Suppressor macrophage treated with lipopolysaccharide for 1 hour (primary cell): ENCODE measurements at regions not wholly inside any gene's neighbourhood (a gene's known extent, or its start where the extent isn't known, plus 50 kb on each side); places are given as distances from the start of the nearest gene placed in this dataset.
A peak's percentile ranks its signal among the peaks of the same experiment; 100 is the strongest.

Experiments
- DNase-seq, 3 donors: peaks; one replicate each; pipeline ENCODE4 v3.0.0-alpha.2; 2020 to 2022

DNA sequence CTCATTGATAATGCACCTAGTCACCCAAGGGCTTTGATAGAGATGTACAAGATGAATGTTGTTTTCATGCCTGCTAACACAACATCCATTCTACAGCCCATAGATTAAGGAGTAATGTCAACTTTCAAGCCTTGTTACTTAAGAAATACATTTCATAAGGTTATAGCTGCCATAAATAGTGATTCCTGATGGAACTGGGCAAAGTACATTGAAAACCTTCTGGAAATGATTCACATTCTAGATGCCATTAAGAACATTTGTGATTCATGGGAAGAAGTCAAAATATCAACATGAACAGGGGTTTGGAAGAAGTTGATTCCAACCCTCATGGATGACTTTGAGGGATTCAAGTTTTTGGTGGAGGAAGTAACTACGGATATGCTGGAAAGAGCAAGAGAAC is 135.2 kb downstream of the TLE3 start:
- no peak for DNase-seq

DNA sequence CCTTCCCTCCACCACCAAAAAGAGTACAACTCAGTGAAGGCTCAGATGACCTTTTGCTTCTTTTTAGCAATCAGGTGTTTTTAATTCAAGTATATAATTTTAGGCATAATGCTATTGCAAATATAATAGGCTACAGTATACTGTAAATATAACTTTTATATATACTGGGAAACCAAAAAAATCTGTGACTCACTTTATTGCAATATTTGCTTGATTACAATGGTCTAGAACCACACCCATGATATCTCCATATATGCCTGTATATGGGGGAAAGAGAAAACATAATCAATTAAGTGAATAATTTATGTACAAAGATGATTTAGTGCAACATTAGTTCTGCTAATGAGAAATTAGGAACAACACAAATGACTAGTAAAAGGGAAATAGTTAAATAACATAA is 134.3 kb downstream of the TLE3 start:
- no peak for DNase-seq

DNA sequence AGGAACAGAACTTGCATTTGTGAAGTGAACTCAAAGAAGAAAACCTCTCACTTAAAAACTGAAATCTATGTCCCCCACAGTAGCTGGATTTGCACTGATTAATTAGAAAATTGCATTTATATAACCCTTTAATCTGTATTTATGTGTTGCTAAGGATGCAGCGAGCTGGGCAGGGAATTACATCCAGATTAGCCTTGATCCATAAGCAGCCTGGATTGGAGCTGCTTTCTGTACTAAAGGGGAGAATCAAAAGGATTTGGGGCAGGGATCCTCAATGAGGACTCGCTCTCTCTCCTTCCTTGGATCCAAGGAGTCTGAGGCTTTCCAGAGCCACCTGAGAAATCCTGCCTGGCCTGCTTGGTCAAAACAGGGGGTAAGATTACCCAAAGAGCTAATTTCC is 125.9 kb downstream of the TLE3 start:
- DNase-seq: no peak

DNA sequence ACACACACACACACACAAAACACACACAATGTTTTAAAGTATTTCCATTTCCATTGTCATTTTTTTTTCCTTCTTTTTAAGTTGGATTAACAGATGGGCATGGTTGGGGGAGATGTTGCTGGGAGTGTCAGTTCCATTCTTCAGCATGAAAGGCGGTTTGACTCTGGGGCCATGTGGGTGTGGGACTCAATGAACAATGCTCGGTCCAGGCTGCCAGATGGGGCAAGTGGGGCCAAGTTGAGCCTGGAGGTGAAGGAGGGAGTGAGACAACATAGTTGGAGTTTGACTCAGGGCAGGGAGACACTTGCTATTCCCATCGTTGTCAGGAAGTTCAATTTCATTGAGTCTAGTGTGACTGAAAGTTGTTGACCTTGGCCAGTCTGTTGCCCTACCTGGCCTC is 125.3 kb downstream of the TLE3 start:
- no peak for DNase-seq

DNA sequence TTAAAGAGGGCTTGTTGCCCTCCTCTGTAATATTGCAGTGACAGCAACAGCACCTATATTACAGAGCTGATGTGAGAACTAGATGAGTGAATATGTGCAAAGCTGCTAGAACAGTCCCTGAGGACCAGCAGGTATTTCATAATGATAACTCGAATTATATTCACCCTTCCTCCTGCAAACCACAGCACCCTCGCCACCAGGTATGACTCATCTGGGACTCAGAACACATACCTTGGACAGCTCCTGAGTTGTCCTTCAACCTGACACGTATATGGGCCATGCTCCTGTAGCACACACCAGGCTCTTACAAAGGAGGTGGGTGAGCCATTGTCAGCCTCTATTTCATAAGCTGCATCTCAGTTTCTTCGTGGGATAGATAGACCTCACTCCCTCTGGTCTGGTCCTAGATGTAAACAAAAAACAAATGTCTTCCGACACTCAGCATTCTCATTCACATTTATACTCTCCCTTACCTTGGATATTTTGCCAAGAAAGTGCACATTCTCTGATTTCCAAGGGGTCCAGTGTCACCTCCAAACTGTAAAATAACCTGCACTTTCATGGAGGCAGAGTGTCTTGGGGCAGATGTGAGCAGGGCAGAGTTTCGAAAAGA is 124.5 kb downstream of the TLE3 start:
- DNase-seq: peak; percentile 21 to 48 (median 41)

DNA sequence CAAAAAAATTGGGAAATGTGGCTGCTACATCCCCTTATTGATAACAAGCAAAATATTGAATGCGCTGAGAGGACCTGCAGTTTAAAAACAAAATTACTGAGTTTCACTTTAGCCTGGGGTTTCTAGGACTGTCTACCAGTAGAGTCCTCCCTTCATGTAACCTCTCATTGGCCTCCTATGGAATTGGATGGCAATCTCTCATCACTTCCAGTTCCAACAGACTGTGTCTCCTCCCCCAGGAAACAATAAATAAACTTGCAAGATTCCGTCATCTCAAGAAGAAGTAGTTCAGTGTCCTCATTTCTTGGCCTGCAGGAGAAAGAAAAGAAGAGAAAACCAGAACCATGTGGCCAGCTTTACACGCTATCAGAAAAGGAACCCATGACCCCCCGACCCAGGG is 123.8 kb downstream of the TLE3 start:
- DNase-seq: no peak

DNA sequence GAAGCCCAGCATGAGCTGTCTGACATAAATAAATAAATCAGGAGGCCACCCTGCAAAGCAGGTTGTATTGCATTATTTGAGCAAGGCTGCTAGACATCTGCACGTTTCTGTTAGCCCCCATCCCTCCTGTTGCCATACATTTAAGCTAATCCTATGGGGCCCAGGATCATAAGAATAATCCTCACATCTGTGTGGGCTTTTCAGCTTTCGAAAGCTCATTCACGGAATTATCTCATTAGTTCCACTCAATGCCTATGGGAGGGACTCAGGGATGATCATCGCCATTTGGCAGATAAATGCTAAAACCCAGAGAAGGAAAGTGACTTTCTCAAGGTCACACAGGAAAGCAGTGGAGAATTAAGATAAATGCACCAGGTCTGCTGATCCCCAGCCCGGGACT is 123.4 kb downstream of the TLE3 start:
- DNase-seq: no peak

DNA sequence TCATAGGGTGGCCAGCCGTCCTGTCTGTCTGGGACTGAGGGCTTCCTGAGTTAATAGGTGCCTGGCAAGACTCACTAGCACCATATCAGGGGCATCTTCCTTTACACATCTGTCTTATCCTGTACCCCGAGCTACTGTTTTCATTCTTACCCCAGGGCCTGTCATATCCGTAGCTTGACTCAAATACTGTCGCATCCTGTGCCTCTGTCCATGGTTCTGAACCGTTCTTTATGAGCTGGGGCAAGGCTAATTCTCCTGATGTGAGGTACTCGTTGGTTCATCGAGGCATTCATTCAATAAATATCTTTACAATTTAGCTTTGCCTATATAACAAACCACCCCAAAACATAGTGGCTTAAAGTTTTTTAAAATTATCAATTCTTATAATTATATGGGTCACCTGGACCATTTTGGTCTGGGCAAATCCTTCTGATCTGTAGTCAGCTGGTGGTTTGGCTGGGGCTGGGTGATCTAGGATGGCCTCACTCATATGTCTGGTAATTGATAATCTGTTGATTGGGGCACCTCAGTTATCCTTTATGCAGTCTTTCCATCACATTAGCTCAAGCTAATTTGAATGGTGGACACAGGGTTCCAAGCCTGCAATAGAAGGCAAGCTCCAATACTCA is 121.2 kb downstream of the TLE3 start:
- peak; percentile 60 to 79 (median 76) for DNase-seq

DNA sequence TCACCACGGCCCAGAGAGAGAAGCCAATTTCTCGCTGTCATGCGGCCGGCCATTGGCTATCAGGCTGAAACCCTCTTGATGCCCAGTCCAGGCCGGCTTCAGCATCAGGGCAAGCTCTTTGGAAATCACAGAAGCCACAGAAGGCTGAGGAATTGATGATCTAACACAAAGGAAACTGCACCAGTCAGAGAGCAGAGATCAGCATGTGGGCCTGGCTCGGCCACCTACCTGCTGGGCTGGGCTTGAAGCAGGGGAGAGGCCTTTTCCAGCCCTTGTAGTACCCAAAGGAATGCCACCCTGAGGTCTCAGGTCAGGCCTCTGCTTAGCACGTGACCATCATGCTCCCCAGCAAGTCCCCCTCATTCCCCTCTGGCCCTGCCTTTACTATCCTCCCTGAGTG is 119.1 kb downstream of the TLE3 start:
- DNase-seq: no peak

DNA sequence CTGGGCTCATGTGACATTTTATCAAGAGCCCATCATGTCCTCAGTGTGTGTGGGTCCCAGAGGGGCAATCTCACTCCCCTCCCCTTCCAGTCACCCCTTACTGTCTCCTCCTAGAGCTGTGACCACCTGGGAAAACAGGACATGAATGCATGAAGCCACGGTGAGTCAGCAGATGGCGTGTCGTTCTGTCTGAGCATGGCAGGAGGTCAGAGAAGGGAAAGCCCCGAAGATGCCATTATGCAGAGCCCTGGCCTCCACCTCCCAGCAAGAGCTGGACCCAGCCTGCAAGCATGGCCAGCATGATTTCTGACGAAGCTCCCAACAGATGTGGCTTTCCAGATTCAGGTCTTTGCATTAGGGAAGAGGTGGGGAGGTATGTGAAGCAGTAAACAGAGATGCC is 118.5 kb downstream of the TLE3 start:
- DNase-seq: peak; percentile 26 to 56 (median 48)

DNA sequence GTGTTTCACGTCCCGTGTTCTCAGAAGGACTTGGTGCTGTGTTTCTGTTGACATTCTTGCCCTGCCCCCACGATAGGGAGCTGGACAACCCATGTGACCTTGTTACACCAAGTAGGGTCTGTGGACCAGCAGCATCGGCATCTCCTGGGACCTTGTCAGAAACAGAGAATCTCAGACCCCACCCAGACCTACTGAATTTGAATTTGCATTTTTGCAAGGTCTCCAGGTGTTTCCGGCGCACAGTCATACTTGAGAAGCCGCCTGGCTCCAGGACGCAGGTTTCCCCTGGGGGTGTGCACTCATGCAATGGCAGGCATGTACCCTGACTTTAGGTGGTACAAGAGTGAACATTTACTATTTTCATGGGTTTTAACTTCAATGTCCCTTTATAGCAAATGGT is 117.9 kb downstream of the TLE3 start:
- no peak for DNase-seq

DNA sequence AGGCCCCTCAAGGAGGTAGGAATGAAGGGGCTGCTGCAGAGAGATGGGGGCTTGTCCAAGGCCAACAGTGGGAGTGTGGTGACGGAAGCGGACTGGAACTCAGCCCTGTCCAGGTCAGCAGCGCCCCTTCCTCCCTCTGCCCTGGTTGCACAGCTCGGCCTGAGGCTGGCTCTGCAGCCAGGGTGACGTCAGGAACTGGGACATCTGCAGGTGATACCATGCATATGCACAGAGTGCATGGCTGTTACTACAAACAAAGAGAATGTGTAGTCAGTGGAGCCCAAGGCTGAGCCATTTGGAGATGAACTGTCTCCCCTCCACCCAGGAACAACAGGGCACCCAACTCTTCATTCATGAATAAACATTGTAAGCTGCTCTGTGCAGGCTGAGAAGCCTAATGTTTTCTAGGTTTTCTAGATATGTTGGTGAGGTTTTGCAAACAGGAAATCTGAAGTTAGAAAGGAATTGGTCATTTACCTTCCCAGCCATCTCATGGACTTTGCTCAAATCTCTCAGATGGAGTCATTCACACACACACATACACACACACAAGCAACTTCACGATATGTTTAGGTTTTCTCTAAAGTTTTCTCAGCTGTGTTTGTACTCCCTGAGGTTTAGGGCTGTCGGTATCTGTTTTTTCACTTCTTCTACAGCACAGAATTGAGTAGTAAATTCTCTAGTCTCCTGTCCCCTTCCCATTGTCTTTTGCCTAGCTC is 117.2 kb downstream of the TLE3 start:
- DNase-seq: no peak

DNA sequence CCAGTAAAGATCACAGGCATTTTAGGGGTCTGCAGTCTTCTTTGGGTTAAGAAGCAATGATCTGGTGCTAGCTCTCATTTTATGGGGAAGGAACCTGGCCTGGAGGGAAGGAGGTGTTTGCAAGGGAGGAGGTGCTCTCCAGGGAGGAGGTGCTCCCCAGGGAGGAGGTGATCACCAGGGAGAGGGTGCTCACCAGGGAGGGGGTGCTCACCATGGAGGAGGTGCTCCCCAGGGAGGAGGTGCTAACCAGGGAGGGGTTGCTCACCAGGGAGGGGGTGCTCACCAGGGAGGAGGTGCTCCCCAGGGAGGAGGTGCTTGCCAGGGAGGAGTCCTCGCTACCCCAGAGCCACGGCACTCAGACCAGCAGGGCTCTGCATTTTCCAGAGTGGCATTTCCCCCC is 115.7 kb downstream of the TLE3 start:
- no peak for DNase-seq

DNA sequence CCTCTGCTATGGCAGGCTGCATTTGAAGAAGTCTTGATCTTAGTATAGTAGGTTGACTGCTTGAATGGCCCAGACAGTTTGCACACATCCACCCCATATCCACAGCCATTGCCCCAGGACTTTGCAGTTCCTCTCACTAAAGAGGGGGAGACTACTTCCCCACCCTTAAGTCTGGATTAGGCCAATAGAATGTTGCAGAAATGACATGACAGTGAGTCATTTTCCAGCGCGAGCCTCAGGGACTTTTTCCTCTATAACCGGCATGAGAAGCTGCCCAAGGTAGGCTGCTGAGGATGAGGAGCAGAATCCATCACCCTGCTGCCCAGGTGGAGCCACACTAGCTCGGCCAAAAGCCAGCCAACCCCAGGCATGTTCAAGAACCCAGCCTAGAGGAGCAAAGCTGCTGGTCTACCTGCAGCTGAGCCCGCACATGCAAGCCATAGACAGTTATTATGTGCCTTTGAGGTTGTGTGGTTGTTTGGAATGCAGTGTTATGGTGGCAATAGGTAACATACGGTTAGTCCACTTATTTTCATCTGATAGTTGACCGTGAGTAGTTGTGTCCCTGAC is 113.9 kb downstream of the TLE3 start:
- DNase-seq: peak; percentile 56 to 63 (median 59)

DNA sequence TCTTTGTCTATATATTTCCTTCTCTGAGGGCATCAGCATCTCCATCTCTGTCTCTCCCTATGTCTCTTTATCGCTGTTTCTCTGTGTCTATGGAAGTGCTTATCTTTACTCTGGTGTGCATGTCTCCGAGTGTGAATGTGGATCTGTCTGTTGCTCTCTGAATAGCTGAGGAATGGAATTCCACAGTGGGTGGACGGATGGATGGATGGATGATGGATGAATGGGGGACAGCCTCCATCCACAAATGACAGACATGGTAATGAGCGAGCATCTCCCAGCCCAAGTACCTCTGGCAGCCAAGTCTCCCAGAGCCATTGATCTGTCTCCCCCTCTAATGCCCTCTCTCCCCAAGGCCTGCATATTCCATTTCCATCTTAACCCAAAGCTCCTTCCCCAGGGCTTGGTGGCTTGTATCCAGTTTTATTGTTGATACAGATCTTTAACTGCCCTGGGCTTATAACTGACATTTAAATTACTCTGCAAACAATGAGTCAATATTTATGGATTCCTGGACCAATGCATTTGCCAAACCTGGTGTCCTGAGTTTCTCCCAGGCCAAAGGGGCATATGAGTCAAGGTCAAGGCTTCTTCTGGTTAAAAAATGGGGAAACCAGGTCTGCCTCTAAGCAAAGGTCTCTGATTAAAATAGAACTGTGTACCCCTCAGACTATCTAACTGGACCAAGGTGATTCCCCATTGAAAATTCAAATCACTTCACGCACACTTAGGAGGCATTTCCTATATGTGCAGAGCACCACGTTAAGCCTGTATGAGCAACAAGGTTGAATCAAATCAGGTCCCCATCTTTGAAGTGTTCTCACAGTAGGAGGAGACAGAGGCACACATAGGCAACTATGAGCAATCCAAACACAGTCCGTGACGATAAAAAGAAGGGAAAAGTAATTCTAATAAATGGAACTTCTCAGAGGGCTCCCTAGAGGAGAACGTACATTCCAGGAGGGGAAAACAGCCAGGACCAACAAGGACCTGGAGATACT is 109.9 kb downstream of the TLE3 start:
- no peak for DNase-seq

DNA sequence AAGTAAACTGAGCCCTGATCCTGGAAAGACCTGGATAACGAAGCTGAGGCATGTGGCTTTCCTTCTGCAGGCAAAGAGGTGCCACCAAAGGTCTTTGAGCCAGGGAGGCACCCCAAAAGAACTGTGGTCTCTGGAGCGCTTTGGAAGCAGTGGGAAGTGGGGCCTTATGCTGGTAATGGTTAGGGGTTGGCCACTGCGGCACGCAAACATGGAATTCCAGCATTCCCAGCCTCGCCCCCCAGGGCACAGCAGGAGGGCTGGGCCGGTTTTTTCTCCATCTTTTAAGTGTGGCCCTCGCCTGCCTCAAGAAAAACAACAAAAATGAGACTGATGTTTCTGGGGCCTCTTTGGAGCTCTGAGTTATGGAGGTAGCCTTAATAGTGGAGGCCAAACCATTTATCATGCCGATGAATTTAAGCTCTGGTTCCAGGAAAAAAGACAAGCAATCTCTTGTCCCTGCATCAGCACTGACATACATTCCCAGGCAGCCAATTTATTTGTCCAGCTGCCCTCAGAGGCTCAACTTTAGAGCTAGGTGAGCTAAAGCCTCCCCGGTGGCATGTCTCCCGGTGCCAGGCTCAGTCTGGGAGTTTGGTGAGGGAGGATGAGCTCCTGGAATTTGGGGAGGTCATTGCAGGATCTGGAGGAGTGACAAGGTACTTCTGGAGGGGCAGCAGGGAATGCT is 109.0 kb downstream of the TLE3 start:
- DNase-seq: no peak

DNA sequence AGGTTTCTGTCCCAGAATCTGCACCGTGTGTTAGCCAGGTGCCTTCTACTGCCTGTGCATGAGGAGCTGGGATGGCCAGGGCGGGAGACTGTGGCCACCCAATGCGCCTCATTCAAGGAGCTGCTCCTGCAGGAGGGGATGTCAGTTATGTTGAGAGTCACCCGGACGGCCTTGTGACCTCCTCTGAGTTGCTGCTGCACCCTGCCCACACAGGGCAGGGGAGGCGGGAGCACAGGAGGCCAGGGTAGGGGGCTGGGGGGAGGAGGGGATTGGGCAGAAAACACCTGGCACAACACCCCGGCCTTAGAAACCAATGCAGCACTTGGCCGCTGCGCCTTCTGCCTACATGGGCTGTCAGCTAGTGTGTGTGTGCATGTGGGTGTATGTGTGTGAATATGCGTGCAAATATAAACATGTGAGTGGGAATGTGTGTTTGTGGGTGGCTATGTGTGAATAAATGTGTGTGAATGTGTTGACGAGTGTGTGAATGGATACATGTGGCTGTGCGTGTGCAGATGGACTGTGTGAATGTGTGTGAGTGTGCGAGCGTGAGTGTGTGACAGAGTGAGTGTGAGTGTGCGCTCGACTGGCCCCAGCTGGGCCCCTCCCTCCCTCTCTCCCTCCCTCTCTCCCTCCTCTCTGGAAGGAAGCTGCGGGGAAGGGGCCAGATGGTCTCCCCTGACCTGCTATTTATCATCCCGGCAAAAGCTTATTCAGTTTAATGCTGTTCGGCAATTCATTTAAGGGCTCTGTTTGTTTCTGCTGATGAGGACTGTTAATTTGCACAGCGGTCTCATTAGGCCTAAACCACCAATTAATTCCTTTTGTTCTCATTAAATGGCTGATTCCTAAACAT is 106.9 kb downstream of the TLE3 start:
- DNase-seq: no peak

DNA sequence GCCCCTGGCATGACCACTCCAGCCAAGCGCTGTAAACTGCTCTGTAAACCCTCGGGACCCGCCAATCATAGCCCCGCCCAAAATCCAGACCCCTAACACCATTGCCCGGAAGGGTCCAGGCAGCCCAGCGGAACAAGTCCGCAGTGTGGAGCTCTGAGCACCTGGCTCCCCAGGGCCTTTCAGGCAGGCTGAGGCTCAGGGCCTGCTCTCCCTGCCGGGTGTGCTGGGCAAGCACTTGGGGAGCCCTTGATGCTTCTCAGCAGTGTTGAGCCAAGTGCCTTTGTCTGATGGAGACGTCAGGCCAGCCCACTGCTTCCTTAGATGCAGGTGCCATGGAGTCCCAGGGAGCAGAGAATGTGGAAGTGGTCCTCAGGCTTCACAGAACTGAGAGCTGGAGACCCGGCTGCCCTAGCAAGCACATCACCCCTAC is 106.2 kb downstream of the TLE3 start:
- no peak for DNase-seq

DNA sequence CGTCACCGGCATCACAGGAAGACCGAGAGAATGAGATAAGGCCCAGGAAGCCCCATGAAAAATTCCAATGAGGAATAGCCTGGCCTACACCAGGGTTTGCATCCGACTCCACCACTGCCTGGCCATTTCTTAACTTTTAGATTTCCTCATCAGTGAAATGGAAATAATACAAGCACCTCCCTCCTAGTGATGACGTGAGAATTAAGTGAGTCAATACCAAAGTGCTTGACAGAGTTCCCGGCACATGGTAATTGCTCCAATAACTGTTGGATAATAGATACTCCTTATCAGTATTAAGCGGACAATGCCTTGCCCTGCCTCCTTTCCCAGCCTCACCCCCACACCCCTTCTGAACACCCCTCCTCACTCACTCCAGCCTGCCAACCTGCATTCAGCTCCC is 105.4 kb downstream of the TLE3 start:
- peak in 2 of 3 donors; percentile 47 to 68 for DNase-seq

DNA sequence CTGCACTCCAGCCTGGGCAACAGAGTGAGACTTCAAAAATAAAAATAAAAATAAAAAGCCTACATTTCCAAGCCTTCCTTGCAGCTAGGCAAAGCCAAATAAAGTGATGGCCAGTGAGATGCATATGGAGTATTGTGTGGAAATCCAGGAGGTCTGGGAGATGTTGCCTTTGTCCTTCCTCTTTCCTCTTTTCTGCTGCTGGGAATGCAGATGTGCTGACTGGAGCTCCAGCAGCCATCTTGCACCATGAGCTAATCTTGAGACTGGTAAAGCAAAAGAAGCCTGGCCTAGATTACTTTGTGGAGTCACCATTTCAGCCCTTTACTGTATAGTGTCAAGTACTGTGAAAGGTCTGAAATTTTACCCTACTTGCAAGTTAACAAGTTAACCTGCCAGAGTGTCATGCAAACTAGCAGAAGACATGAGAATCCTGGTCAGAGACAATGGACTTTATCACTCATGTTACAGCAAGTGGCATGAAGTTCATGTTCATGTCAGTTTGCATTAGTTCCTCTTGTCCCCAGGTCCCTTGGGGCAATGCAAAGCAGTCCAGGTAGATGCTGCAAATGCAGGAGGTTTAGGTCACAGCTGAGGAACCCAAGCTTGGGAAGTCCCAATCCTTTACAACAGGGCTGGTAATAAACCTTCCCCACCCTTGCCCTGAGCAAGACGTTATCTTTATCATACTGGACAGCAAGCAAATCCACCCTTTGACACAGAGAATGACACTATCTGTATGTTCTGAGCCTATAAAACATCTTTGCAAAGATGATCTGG is 103.1 kb downstream of the TLE3 start:
- no peak for DNase-seq
